ENCODE measurements at regions not wholly inside any gene's neighbourhood (a gene's known extent, or its start where the extent isn't known, plus 50 kb on each side); places are given as distances from the start of the nearest gene placed in this dataset.

DNA sequence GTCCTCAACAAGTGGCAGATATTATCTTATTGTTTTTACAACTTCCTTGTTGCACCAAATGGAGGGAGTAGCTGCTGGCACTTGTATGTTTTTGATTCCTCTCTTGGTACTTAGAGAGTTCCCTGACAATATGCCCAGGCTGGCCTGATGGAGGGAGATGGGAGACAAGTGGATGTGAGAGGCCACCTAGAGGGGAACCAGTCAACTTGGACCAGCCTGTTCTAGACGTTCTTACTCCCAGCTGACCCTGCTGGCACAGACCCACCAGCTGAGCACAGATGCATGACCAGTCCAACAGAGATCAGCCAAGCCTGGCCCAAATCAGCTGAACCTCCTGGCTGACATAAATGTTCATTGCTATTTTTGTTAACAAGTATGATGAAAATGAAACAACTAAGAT, 60.9 kb upstream of the GDNF start:
- DNase-seq: no peak

DNA sequence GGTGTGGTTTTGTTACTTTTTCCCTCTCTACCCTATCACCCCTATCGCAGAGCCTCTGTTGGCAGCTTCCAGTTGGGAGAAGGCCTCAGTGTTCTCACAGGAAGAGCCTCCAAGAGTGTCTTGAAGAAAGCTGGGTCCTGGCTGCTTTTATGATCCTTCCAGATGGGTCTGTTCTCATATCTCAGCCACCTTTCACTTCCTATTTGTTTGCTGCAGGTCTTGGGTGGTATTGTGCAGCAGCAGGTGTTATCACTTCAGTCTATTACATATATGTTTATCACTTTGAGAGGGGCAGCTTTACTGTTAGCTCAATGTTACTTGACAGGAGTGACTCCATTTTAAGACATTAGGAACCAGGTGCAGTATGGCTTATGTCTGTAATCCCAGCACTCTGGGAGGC, 59.2 kb upstream of the GDNF start:
- no peak for DNase-seq

DNA sequence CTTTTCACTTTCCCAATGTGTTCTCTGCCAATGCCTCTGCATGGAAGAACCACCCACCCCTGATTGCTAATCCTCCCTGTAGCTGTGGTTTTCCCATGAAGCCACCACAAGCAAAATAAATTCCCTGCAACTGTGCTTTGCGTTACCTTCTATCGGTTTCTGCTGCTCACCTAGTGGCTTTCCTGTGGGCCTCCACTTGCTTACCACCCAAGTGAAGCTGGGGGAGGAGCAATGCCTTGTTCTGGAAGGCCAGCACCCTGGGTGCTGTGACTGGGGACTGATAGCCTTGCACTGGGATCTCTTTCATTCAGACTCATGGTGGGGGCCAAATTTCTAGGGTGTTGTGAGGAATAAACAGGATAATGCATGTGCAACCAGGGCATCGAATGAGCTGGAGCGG, 56.3 kb upstream of the GDNF start:
- no peak for DNase-seq

DNA sequence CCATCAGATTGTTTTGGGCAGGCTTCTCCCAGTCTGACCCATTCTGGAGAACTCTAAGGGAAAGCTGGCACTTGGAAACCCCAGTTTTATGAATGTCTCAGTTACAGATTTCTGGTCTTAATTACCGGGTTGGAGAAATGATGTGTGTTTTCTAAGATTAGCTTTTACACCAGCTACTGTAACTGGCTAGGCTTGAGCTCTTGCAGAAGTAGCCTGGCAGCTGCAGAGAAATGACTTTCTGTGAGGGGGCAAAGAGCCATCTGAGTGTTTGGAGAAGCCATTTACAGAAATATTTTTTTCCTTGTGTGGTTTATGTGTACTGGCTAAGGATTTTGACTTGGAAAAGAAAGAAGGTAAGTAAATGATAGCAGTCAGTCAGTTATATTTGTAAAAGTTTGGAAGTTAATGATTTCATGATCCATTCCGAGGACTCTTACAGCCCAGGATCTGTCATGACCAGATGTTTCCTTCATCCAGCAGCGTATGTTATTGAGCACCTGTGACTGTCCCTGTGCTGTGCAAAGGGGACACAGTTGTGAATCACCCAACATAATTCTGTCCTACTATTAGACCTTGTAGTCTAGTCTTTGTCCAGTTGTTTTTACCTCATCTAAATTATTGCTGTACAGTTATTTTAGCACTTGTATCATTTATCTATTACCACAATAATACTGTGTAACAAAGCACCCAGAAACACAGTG, 53.7 kb upstream of the GDNF start:
- DNase-seq: no peak

DNA sequence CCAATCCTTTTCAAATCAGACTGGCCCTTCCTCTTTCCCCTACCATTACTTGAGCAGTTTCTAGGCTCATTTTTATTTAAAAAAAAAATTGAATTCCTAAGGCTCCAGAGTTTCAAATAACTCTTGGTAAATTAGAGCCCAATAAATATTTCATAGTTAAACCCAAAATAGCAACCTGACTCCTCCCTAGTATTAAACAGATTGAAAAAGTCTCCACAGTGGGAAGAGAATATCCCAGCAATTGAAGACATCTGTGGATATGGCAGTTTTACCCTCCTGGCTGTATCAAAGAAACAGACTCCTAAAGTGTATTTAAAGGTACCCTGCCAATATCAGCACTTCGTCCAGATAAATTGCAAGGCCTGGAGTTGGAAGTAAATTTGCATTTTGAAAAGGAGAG, 52.7 kb upstream of the GDNF start:
- DNase-seq: no peak

DNA sequence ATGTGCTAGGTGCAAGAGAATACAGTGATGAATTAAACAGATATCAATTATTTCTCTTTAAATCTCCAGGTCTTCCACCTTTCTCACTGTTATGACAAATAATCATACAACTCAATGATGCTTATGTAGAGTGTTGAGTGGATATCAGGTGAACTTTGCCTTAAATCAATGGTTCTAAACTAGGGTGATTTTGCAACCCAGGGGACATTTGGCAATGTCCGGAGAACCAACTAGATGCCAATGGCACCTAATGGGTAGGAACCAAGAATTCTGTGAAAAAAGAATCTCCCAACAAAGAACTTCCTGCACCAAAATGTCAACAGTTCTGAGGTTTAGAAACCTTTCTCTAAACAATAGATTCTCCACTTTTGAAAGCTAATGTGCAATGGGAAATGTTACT, 52.0 kb upstream of the GDNF start:
- no peak for DNase-seq

DNA sequence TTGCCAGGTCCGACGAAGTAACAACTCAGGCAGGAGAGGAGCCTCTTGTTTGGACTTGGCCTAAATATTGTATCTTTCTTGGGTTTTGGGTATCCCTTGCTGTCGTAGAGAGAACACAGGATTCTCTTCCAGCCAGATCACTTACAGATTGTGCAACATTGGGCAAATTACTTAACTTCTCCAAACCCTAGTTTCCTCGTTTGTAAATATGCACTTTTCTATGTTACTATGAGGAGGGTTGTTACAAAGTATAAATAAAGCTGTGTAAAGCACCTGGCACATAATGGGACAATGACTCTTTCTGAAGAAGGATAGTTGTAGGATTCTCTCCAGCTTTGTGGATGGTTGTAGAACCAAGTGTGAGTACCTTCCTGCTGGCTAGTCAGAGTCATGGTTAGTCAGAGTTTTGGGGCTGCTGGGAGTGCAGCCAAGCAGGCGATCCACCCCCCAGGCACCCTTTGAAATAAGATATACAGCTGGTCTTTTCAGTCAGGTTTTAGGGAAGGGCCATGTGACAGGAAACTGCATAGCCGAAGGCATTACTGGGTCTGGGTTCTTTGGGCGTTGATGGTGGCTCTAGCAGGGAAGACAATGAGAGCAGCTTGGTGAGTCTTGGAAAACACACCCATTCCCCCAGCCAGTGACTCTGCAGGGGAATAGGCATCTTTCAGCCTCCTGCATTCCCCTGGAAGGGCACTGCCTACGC, 49.9 kb upstream of the GDNF start:
- DNase-seq: no peak

Data from stimulated activated naive CD4-positive, alpha-beta T cell treated with Interleukin-2 at 50 U/mL for 16 hours (primary cell).